ENCODE measurements at regions not wholly inside any gene's neighbourhood (a gene's known extent, or its start where the extent isn't known, plus 50 kb on each side); places are given as distances from the start of the nearest gene placed in this dataset.

- DNase-seq: no peak
Measured at GRCh38 chr3:102605153-102605552, 170.3 kb downstream of the ZPLD1 start.

GRCh38 chr3:102608875-102609274 lies 174.1 kb downstream of the ZPLD1 start:
- DNase-seq: no peak

GRCh38 chr3:102614021-102614569 lies 179.3 kb downstream of the ZPLD1 start:
- DNase-seq: no peak

GRCh38 chr3:102614585-102614984 lies 179.8 kb downstream of the ZPLD1 start:
- DNase-seq: no peak

- no peak for DNase-seq
Measured at GRCh38 chr3:102617381-102617780, 182.6 kb downstream of the ZPLD1 start.

GRCh38 chr3:102619361-102619760 lies 184.5 kb downstream of the ZPLD1 start:
- DNase-seq: no peak

GRCh38 chr3:102629943-102630342 lies 195.1 kb downstream of the ZPLD1 start:
- no peak for DNase-seq

GRCh38 chr3:102630531-102630930 lies 195.7 kb downstream of the ZPLD1 start:
- DNase-seq: no peak

GRCh38 chr3:102643546-102643945 lies 208.7 kb downstream of the ZPLD1 start:
- DNase-seq: no peak

- no peak for DNase-seq
Measured at GRCh38 chr3:102646557-102646956, 211.7 kb downstream of the ZPLD1 start.

GRCh38 chr3:102660653-102661052 lies 225.8 kb downstream of the ZPLD1 start:
- no peak for DNase-seq

- DNase-seq: peak; percentile 68
Measured at GRCh38 chr3:102661707-102662497, 227.1 kb downstream of the ZPLD1 start.

- DNase-seq: no peak
Measured at GRCh38 chr3:102662498-102662772, 227.6 kb downstream of the ZPLD1 start.

GRCh38 chr3:102664126-102664525 lies 229.3 kb downstream of the ZPLD1 start:
- no peak for DNase-seq

GRCh38 chr3:102665183-102665582 lies 230.4 kb downstream of the ZPLD1 start:
- DNase-seq: no peak

- no peak for DNase-seq
Measured at GRCh38 chr3:102668247-102668646, 233.4 kb downstream of the ZPLD1 start.

GRCh38 chr3:102670986-102671385 lies 236.2 kb downstream of the ZPLD1 start:
- no peak for DNase-seq

- DNase-seq: no peak
Measured at GRCh38 chr3:102672305-102672704, 237.5 kb downstream of the ZPLD1 start.

- DNase-seq: peak; percentile 61
Measured at GRCh38 chr3:102673271-102674115, 238.7 kb downstream of the ZPLD1 start.

- no peak for DNase-seq
Measured at GRCh38 chr3:102674284-102674683, 239.5 kb downstream of the ZPLD1 start.

- DNase-seq: no peak
Measured at GRCh38 chr3:102676424-102676823, 241.6 kb downstream of the ZPLD1 start.

- no peak for DNase-seq
Measured at GRCh38 chr3:102682741-102683140, 247.9 kb downstream of the ZPLD1 start.

GRCh38 chr3:102686792-102687191 lies 252.0 kb downstream of the ZPLD1 start:
- no peak for DNase-seq
